GM23338 (cell line): ENCODE measurements at regions not wholly inside any gene's neighbourhood (a gene's known extent, or its start where the extent isn't known, plus 50 kb on each side); places are given as distances from the start of the nearest gene placed in this dataset.

ENCODE experiments used
- CREB1 ChIP-seq: fragments of 250-450 bp; sonication (Bioruptor Pico); IDR thresholded peaks from 2 replicates; pipeline ENCODE4 v1.5.0; 2020; ENCODE audit warnings: low read depth, mild to moderate bottlenecking, moderate library complexity
- CTCF ChIP-seq, 2 experiments: fragments of 200-600 bp in 1 of 2; sonication (generic) in 1 of 2; conservative IDR thresholded peaks; 2 replicates each; pipeline versions ENCODE4 v1.5.1 to v1.6.1; 2016 to 2017; ENCODE audit warnings: antibody characterized with exemption in 2 of 2, low read depth in 2 of 2, mild to moderate bottlenecking in 2 of 2, moderate library complexity in 1 of 2
- ETS1 ChIP-seq: IDR thresholded peaks from 2 replicates; pipeline ENCODE4 v1.6.1; 2016; ENCODE audit warnings: antibody characterized with exemption
- EZH2 ChIP-seq: fragments of 200-600 bp; sonication (generic); IDR thresholded peaks from one replicate; pipeline ENCODE4 v1.8.0; 2017; ENCODE audit warnings: antibody characterized with exemption, mild to moderate bottlenecking, low read depth; ENCODE audit not compliant: unreplicated experiment
- EZH2phosphoT487 ChIP-seq: fragments of 200-600 bp; sonication (generic); IDR thresholded peaks from one replicate; pipeline ENCODE4 v1.8.1; 2018; ENCODE audit warnings: antibody characterized with exemption; ENCODE audit not compliant: unreplicated experiment
- JUNB ChIP-seq: IDR thresholded peaks from one replicate; pipeline ENCODE4 v1.6.1; 2016; ENCODE audit warnings: antibody characterized with exemption; ENCODE audit not compliant: unreplicated experiment
- NANOG ChIP-seq: IDR thresholded peaks from 2 replicates; pipeline ENCODE4 v1.6.1; 2016; ENCODE audit warnings: antibody characterized with exemption, borderline replicate concordance
- POLR2AphosphoS5 ChIP-seq: IDR thresholded peaks from 2 replicates; pipeline ENCODE4 v1.6.1; 2016; ENCODE audit warnings: antibody characterized with exemption, low read depth
- REST ChIP-seq: IDR thresholded peaks from one replicate; pipeline ENCODE4 v1.6.1; 2018; ENCODE audit warnings: antibody characterized with exemption; ENCODE audit not compliant: unreplicated experiment
- STAT1 ChIP-seq: IDR thresholded peaks from one replicate; pipeline ENCODE4 v1.6.1; 2016; ENCODE audit warnings: antibody characterized with exemption; ENCODE audit not compliant: unreplicated experiment
- ZNF331 ChIP-seq: fragments of 250-450 bp; sonication (Bioruptor Pico); IDR thresholded peaks from 2 replicates; pipeline ENCODE4 v1.5.0; 2020; ENCODE audit warnings: low read depth, mild to moderate bottlenecking, moderate library complexity

- TF ChIP-seq CTCF (conservative IDR thresholded peaks at IDR 0.05; ENCODE audit: low read depth in 2 of 2): no peak
- TF ChIP-seq EZH2: no peak
- TF ChIP-seq POLR2AphosphoS5: no peak
- TF ChIP-seq REST: no peak
- TF ChIP-seq CREB1 (CRISPR knock-in tag): no peak
- TF ChIP-seq EZH2phosphoT487: no peak
- TF ChIP-seq ZNF331 (CRISPR knock-in tag): no peak
- no peak for TF ChIP-seq JUNB
- no peak for TF ChIP-seq STAT1
- TF ChIP-seq ETS1: no peak
- no peak for TF ChIP-seq NANOG
Measured at GRCh38 chr1:95615421-95615820, 381.4 kb downstream of the RWDD3 start.
